ENCODE measurements at regions not wholly inside any gene's neighbourhood (a gene's known extent, or its start where the extent isn't known, plus 50 kb on each side); places are given as distances from the start of the nearest gene placed in this dataset.
"Not testable (repeated sequence)": the region's sequence is repeated elsewhere in the genome, so short reads cannot be mapped to it uniquely, and the experiment has no call there.

DNA sequence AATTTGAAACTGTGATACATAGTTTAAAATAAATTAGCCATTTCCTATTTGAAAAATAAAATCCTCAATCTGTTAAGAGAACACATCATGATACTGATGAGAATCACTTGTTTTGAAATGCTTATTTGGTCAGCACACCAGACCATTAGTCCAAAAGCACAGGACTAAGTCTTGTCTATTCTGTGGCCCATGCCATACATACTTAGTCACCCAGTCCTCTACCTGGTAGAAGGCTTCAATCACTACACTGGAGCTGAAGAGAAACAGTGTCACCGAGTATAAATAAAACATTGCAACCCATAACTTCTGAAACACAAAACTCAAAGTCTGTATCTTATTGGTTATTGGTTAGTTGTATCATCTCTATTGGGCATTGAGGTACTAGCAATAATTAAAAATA, 51.6 kb upstream of the LYSMD4 start (continued):
- TF ChIP-seq TEAD3 (CRISPR knock-in tag; optimal IDR thresholded peaks at IDR 0.05; ENCODE audit: borderline replicate concordance) (peak; percentile 56), ARID5B (CRISPR knock-in tag; IDR thresholded peaks at IDR 0.05) (peak; percentile 17; the same call in 1 of the 2 replicates)

DNA sequence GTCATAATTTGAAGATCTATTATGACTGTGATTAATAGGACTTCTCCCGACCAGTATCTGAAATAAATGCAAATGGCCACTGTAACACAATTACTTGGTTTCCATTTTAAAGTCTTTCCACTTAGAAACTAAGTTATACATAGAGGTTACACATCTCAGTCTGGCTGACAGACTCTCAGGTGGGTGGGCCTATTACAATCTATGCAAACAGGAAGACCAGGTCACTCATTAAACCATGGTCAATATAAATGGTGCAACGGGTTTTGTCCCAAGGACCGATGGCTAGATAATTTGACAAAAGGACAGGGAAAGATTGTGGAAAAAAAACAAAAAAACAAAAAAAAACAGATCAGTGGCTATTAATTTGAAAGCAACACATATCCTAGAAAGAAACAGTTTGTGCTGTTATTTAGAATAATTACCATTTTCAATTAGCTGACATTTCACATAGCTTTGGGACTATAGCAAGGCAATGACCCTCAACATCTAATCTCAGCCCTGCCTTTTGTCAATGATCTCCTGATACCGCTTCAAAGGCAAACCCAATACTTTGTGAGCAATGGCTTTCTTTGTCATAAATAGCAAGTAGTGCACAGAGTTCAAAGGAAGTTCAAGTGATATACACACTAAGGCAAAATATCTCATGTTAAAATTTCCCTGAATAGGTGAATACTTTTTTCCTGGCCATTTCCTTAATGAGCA, 50.8 kb upstream of the LYSMD4 start:
- H4K20me1 ChIP-seq (ENCODE audit: insufficient read depth, low read length); H3K36me3 ChIP-seq (replicated peaks in 1 of 2; ENCODE audit: control insufficient read depth in 1 of 2, insufficient read depth in 2 of 2, low read length in 2 of 2); H3K79me2 ChIP-seq (ENCODE audit: insufficient read depth, low read length); in situ Hi-C loops (cut with HindIII; ENCODE audit: extremely low pct_ligation_motif_present, low pct_unique_long_range_greater_than_20kb); H2AFZ ChIP-seq (ENCODE audit: low read length); POLR2A ChIA-PET; CTCF ChIA-PET (ENCODE audit: low intra/inter-chr PET ratio, low total read pairs); intact Hi-C loops (cut with micrococcal nuclease; ENCODE audit: unreplicated experiment); BruUV-seq (replicated peaks); H3K9me3 ChIP-seq (ENCODE audit: low read length); H3K9ac ChIP-seq (ENCODE audit: insufficient read depth, low read depth, low read length); H3K27me3 ChIP-seq (ENCODE audit: control insufficient read depth in 1 of 2, insufficient read depth in 2 of 2, low read length in 2 of 2); TF ChIP-seq EP300 (CRISPR knock-in tag; IDR thresholded peaks at IDR 0.05; ENCODE audit: borderline replicate concordance); CREM (CRISPR knock-in tag; IDR thresholded peaks at IDR 0.05); SOX6 (IDR thresholded peaks at IDR 0.05); FOXP1 (IDR thresholded peaks at IDR 0.05); SOX13 (IDR thresholded peaks at IDR 0.05): not testable (repeated sequence)
- H3K27ac ChIP-seq (ENCODE audit: extremely low read length, insufficient read depth, low read length) = peak overlapping the region; percentile 57
- ATAC-seq (peak; percentile 97), FAIRE-seq (peak; percentile 65), DNase-seq (ENCODE audit: low spot score) (peak; percentile 53)
- 3% methylated on average over 4 of the region's 4 CpGs for WGBS (ENCODE audit: low lambda C conversion rate)
- peak overlapping the region; percentile 51; the same call in 1 of the 2 replicates for H3K4me2 ChIP-seq (ENCODE audit: low read depth, low read length)
- peaks cover 51% of the 10 kb centered on the region for H3K4me1 ChIP-seq (ENCODE audit: insufficient read depth, low read length)
- H3K4me3 ChIP-seq (replicated peaks in 1 of 3; ENCODE audit: insufficient read depth in 1 of 3, low read depth in 2 of 3, low read length in 3 of 3) = peak overlapping the region in 1 of 3 experiments; percentile 28; a peak in 1 of 6 replicates
- TF ChIP-seq EP300 (IDR thresholded peaks at IDR 0.05; ENCODE audit: low read depth in 2 of 2, low read length in 2 of 2) = 0 out of 4 replicates have a peak, but pooled peaks of 1 of the 2 experiments have one; percentile 5
- TF ChIP-seq CREM (IDR thresholded peaks at IDR 0.05) = peak; percentile 27; the same call in 1 of the 2 replicates
- TF ChIP-seq SOX6 (CRISPR knock-in tag; IDR thresholded peaks at IDR 0.05) = peak; percentile 49
- TF ChIP-seq, protein P1, sequence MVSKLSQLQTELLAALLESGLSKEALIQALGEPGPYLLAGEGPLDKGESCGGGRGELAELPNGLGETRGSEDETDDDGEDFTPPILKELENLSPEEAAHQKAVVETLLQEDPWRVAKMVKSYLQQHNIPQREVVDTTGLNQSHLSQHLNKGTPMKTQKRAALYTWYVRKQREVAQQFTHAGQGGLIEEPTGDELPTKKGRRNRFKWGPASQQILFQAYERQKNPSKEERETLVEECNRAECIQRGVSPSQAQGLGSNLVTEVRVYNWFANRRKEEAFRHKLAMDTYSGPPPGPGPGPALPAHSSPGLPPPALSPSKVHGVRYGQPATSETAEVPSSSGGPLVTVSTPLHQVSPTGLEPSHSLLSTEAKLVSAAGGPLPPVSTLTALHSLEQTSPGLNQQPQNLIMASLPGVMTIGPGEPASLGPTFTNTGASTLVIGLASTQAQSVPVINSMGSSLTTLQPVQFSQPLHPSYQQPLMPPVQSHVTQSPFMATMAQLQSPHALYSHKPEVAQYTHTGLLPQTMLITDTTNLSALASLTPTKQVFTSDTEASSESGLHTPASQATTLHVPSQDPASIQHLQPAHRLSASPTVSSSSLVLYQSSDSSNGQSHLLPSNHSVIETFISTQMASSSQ (IDR thresholded peaks at IDR 0.05; ENCODE audit: low read depth) = peak; percentile 39; the same call in 1 of the 2 replicates
- TF ChIP-seq, protein P1 (CRISPR knock-in tag; IDR thresholded peaks at IDR 0.05; ENCODE audit: borderline replicate concordance) = peak; percentile 69; the same call in 1 of the 2 replicates
- TF ChIP-seq PHF21A (CRISPR knock-in tag; IDR thresholded peaks at IDR 0.05) = 0 out of 2 replicates have a peak, but pooled peaks have one; percentile 34
- peak; percentile 57; the same call in 1 of the 2 replicates for TF ChIP-seq EHMT2 (IDR thresholded peaks at IDR 0.05; ENCODE audit: borderline replicate concordance, low read depth, low read length)
- peak; percentile 32; the same call in 1 of the 2 replicates for TF ChIP-seq FOXP1 (CRISPR knock-in tag; IDR thresholded peaks at IDR 0.05)
- peak in 1 of 2 experiments; percentile 59; a peak in 1 of 4 replicates for TF ChIP-seq SOX13 (CRISPR knock-in tag; conservative IDR thresholded peaks at IDR 0.05 in 1 of 2, IDR thresholded peaks at IDR 0.05 in 1 of 2)

Measured in HepG2 (cell line).